PC-9 (cell line): ENCODE measurements at regions not wholly inside any gene's neighbourhood (a gene's known extent, or its start where the extent isn't known, plus 50 kb on each side); places are given as distances from the start of the nearest gene placed in this dataset.

Source experiments
- EZH2 ChIP-seq: fragments of 200-600 bp; sonication (generic); IDR thresholded peaks from 2 replicates; pipeline ENCODE4 v1.8.0; 2017; ENCODE audit warnings: antibody characterized with exemption, low read depth
- TF ChIP-seq, protein P1 (sequence below): fragments of 200-600 bp; sonication (generic); conservative IDR thresholded peaks from 2 replicates; pipeline ENCODE4 v1.6.1; 2017; ENCODE audit warnings: mixed run types, antibody characterized with exemption, mild to moderate bottlenecking, moderate library complexity

DNA sequence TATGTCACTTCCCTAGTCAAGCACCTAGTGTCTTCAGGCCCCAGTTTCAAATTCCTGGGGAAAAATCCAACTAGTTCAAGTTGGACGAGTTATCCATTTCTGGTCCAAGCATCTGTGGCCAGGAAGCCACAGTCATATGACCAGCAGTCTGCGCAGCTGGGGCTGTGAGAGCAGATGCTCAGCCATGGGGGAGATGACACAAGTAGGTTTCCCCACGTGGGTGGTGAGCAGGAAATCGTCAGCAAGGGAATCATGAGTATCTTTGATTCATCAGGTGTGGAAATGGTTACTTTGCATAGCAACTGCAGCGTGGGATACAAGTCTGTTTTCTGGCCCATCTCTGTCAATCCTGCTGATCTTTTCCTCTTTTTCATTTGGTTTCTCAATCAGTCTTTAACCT lies 185.3 kb downstream of the C11orf91 start:
- TF ChIP-seq, protein P1, sequence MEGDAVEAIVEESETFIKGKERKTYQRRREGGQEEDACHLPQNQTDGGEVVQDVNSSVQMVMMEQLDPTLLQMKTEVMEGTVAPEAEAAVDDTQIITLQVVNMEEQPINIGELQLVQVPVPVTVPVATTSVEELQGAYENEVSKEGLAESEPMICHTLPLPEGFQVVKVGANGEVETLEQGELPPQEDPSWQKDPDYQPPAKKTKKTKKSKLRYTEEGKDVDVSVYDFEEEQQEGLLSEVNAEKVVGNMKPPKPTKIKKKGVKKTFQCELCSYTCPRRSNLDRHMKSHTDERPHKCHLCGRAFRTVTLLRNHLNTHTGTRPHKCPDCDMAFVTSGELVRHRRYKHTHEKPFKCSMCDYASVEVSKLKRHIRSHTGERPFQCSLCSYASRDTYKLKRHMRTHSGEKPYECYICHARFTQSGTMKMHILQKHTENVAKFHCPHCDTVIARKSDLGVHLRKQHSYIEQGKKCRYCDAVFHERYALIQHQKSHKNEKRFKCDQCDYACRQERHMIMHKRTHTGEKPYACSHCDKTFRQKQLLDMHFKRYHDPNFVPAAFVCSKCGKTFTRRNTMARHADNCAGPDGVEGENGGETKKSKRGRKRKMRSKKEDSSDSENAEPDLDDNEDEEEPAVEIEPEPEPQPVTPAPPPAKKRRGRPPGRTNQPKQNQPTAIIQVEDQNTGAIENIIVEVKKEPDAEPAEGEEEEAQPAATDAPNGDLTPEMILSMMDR, result no peak
- no peak for TF ChIP-seq EZH2
